GM21423 (cell line): ENCODE measurements at regions not wholly inside any gene's neighbourhood (a gene's known extent, or its start where the extent isn't known, plus 50 kb on each side); places are given as distances from the start of the nearest gene placed in this dataset.

ENCODE experiments used
- ATAC-seq: cut with Tn5 transposase; IDR thresholded peaks from one replicate; pipeline ENCODE4 v1.9.1; 2021; ENCODE audit warnings: mild to moderate bottlenecking, moderate library complexity; ENCODE audit not compliant: unreplicated experiment

DNA sequence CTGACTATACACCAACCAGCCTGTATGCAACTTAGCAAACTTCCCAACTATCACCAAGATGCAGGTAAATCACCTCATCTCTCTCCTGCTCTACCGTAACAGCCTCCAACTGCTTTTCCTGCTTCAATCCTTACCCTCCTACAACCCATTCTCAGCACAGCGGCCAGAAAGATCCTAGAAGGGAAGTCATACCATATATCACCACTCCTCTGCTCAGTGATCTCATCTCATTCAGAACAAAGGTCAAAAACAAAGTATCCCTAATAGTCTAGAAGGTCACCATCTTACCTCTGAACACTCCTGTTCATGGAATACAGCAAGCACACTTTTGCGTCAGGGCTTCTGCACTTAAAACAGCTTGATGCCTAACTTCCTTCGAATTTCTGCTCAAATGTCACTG, 62.2 kb upstream of the RNF38 start:
- no peak for ATAC-seq

- ATAC-seq, result no peak
These were observed 61.3 kb upstream of the RNF38 start for GRCh38 chr9:36461323-36461722.

DNA sequence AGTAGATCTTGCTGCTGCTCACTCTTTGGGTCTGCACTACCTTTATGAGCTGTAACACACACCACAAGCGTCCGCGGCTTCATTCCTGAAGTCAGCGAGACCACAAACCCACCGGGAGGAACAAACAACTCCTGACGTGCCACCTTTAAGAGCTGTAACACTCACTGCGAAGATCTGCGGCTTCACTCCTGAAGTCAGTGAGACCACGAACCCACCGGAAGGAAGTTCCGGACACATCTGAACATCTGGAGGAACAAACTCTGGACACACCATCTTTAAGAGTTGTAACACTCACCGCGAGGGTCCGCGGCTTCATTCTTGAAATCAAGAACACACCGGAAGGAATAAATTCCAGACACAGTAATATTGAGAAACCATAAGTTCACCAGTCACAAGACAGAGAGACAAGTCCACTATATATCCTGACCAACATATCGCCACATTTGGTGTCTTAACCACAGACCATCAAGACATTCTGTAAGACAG, 58.4 kb upstream of the RNF38 start:
- ATAC-seq, result peak; percentile 63

DNA sequence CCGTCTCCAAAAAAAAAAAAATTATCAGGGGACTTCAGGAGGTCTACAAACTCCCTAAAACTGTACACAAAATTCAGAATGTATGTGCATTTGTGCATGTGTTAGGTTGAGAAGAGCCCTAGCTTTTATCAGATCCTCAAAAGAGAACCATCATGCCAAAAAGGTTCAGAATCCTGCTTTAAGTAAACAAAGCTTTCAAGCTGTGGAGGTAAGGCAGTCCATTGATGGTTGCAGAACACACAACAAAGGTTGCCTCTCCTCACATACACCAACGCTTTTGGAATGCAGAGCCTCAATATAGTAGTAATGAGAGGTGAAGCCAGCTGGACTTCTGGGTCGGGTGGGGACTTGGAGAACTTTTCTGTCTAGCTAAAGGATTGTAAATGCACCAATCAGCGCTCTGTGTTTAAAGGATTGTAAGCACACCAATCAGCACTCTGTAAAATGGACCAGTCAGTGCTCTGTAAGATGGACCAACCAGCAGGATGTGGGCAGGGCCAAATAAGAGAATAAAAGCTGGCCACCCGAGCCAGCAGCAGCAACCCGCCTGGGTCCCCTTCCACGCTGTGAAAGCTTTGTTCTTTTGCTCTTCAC, 57.9 kb upstream of the RNF38 start:
- peak; percentile 30 for ATAC-seq

DNA sequence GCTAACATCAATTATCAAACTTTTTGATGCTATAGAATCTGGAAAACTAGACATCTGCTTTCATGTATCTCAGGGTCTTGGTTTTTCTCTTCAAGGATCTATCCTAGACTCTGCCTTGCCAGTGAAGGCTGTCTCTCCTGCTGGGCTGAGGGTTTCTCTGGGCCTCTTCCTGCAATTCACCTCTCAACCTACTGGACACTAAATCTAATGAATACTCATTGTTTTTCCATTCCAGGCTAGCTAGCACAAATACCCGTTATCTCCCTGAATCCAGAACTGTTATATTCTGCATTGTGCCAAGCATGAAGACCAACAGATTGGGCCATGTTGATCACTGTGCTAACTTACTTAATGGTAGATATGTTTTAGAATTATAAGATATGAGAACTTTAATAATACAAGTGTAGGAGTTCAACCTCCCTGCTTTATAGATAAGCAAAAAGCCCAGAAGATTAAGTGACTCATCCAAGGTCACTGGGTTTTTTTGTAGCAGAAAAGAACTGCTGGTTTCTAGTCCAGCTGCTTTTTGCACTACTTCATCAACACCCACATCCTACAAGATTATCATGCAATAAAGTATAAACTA, 56.5 kb upstream of the RNF38 start:
- no peak for ATAC-seq

DNA sequence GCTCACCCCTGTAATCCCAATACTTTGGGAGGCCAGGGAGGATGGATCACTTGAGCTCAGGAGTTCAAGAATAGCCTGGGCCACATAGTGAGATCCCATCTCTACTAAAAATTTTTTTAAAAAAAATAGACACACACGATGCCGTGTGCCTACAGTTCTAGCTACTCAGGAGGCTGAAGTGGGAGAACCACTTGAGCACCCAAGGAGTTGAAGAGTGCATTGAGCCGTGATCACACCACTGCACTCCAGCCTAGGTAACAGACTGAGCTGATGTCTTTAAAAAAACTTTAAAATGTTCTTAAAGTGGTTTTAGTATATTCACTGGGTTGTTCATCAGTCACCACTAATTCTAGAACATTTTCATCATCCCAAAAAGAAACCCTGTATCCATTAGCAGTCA, 51.9 kb upstream of the RNF38 start:
- no peak for ATAC-seq

GRCh38 chr9:36450110-36450732, 50.2 kb upstream of the RNF38 start:
- ATAC-seq, result no peak
